Smooth muscle cell (in vitro differentiated cells): ENCODE measurements at regions not wholly inside any gene's neighbourhood (a gene's known extent, or its start where the extent isn't known, plus 50 kb on each side); places are given as distances from the start of the nearest gene placed in this dataset.
A peak's percentile ranks its signal among the peaks of the same experiment; 100 is the strongest.
"Not testable (repeated sequence)": the region's sequence is repeated elsewhere in the genome, so short reads cannot be mapped to it uniquely, and the experiment has no call there.

Source experiments
- DNase-seq: peaks from one replicate; lab custom pipeline; 2025; ENCODE audit not compliant: unreplicated experiment; lab: John Stamatoyannopoulos, UW
- H2AFZ ChIP-seq: fragments of 200-600 bp; sonication (generic); 2 replicates; pipeline ENCODE4 v1.6.0; 2016; ENCODE audit warnings: antibody characterized with exemption, low read depth, mild to moderate bottlenecking
- H3F3A ChIP-seq: fragments of 200-600 bp; sonication (generic); 2 replicates; pipeline ENCODE4 v1.6.0; 2017; ENCODE audit warnings: antibody characterized with exemption, low read depth
- H3K27ac ChIP-seq: fragments of 200-600 bp; sonication (generic); 2 replicates; pipeline ENCODE4 v1.5.1; 2016; ENCODE audit warnings: low read depth, mild to moderate bottlenecking
- H3K27me3 ChIP-seq: fragments of 200-600 bp; sonication (generic); 2 replicates; pipeline ENCODE4 v1.6.1; 2016; ENCODE audit warnings: low read depth, mild to moderate bottlenecking
- H3K36me3 ChIP-seq: fragments of 200-600 bp; sonication (generic); 2 replicates; pipeline ENCODE4 v1.5.1; 2016; ENCODE audit warnings: low read depth
- H3K4me1 ChIP-seq: fragments of 200-600 bp; sonication (generic); 2 replicates; pipeline ENCODE4 v1.5.1; 2016; ENCODE audit warnings: low read depth
- H3K4me2 ChIP-seq: fragments of 200-600 bp; sonication (generic); 2 replicates; pipeline ENCODE4 v1.6.0; 2016; ENCODE audit warnings: mild to moderate bottlenecking
- H3K4me3 ChIP-seq: fragments of 200-600 bp; sonication (generic); 2 replicates; pipeline ENCODE4 v1.5.1; 2016; ENCODE audit warnings: mild to moderate bottlenecking
- H3K79me2 ChIP-seq: fragments of 200-600 bp; sonication (generic); 2 replicates; pipeline ENCODE4 v1.6.0; 2016; ENCODE audit warnings: low read depth, mild to moderate bottlenecking
- H3K9ac ChIP-seq: fragments of 200-600 bp; sonication (generic); 2 replicates; pipeline ENCODE4 v1.6.0; 2016; ENCODE audit warnings: low read depth
- H3K9me3 ChIP-seq: fragments of 200-600 bp; sonication (generic); replicated peaks from 2 replicates; pipeline ENCODE4 v1.5.1; 2016; ENCODE audit warnings: low read depth
- H4K20me1 ChIP-seq: fragments of 200-600 bp; sonication (generic); 2 replicates; pipeline ENCODE4 v1.6.0; 2016; ENCODE audit warnings: low read depth
- WGBS: methylation state at CpG from one replicate; pipeline ENCODE4 v1.1.7; 2016; ENCODE audit warnings: low lambda C conversion rate; 5-methylcytosine and 5-hydroxymethylcytosine counted together
- TF ChIP-seq, protein P1 (sequence below): fragments of 200-600 bp; sonication (generic); IDR thresholded peaks from 2 replicates; pipeline ENCODE4 v1.5.1; 2017; ENCODE audit warnings: borderline replicate concordance, mild to moderate bottlenecking, antibody characterized with exemption; ENCODE audit not compliant: insufficient read depth, poor library complexity, severe bottlenecking

- H2AFZ ChIP-seq: no peak overlapping the region
- no peaks in the 10 kb centered on the region for H3K9me3 ChIP-seq
- H3K79me2 ChIP-seq: no peaks in the 10 kb centered on the region
- TF ChIP-seq, protein P1, sequence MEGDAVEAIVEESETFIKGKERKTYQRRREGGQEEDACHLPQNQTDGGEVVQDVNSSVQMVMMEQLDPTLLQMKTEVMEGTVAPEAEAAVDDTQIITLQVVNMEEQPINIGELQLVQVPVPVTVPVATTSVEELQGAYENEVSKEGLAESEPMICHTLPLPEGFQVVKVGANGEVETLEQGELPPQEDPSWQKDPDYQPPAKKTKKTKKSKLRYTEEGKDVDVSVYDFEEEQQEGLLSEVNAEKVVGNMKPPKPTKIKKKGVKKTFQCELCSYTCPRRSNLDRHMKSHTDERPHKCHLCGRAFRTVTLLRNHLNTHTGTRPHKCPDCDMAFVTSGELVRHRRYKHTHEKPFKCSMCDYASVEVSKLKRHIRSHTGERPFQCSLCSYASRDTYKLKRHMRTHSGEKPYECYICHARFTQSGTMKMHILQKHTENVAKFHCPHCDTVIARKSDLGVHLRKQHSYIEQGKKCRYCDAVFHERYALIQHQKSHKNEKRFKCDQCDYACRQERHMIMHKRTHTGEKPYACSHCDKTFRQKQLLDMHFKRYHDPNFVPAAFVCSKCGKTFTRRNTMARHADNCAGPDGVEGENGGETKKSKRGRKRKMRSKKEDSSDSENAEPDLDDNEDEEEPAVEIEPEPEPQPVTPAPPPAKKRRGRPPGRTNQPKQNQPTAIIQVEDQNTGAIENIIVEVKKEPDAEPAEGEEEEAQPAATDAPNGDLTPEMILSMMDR: no peak
- peak overlapping the region; percentile 55 for H3K4me2 ChIP-seq
- H3K27me3 ChIP-seq: no peaks in the 10 kb centered on the region
- H3F3A ChIP-seq: no peaks in the 10 kb centered on the region
- no peaks in the 10 kb centered on the region for H3K36me3 ChIP-seq
- H3K4me3 ChIP-seq: no peak overlapping the region
- no peak for DNase-seq
- 32% methylated on average over 1 of the region's 1 CpG for WGBS
- H4K20me1 ChIP-seq: no peaks in the 10 kb centered on the region
- H3K27ac ChIP-seq: peak overlapping the region; percentile 37
- H3K9ac ChIP-seq: no peak overlapping the region
- peaks cover 16% of the 10 kb centered on the region for H3K4me1 ChIP-seq
These were observed 115.2 kb downstream of the C12orf75 start for GRCh38 chr12:105445649-105446048.

- WGBS: 97% methylated on average over 2 of the region's 2 CpGs
- not testable (repeated sequence) for H2AFZ ChIP-seq, H3F3A ChIP-seq, H3K9me3 ChIP-seq, H3K27me3 ChIP-seq, H3K27ac ChIP-seq, H3K4me2 ChIP-seq, DNase-seq, H3K4me3 ChIP-seq, H3K9ac ChIP-seq, H4K20me1 ChIP-seq, H3K36me3 ChIP-seq, H3K79me2 ChIP-seq
- peaks cover 16% of the 10 kb centered on the region for H3K4me1 ChIP-seq
These were observed 116.0 kb downstream of the C12orf75 start for GRCh38 chr12:105446460-105446859.

DNA sequence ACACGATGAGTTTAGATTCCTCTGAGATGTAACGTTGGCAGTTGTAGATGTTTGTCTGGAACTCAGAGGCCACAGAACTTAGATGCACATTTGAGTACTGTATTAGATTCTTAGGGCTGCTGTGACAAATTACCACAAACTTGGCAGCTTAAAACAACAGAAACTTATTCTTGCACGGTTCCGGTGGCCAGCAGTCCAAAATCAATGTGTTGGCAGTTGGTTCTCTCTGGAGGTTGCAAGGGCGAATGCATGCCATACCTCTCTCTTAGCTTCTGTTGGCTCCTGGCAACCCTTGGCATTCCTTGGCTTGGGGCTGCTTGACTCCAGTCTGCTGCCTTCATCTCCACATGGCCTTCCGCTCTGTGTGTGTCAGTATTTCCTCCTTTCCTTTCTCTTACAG lies 118.9 kb downstream of the C12orf75 start:
- Histone ChIP-seq H4K20me1 (no peaks in the 10 kb centered on the region), H3K4me3 (no peak overlapping the region), H3F3A (no peaks in the 10 kb centered on the region), H2AFZ (no peak overlapping the region), H3K79me2 (no peaks in the 10 kb centered on the region), H3K9ac (no peak overlapping the region), H3K27me3 (no peaks in the 10 kb centered on the region), H3K36me3 (no peaks in the 10 kb centered on the region), H3K4me1 (peaks cover 16% of the 10 kb centered on the region), H3K9me3 (no peaks in the 10 kb centered on the region), H3K4me2 (no peak overlapping the region), H3K27ac (no peak overlapping the region)
- TF ChIP-seq, protein P1: no peak
- 98% methylated on average over 6 of the region's 6 CpGs for WGBS
- DNase-seq: no peak

GRCh38 chr12:105451211-105451610 lies 120.7 kb downstream of the C12orf75 start:
- Histone ChIP-seq H4K20me1 (no peaks in the 10 kb centered on the region), H3K4me2 (no peak overlapping the region), H3K9me3 (no peaks in the 10 kb centered on the region), H2AFZ (no peak overlapping the region), H3K4me1 (no peaks in the 10 kb centered on the region), H3K79me2 (no peaks in the 10 kb centered on the region), H3K27ac (no peak overlapping the region), H3K27me3 (no peaks in the 10 kb centered on the region), H3F3A (no peaks in the 10 kb centered on the region), H3K9ac (no peak overlapping the region), H3K36me3 (no peaks in the 10 kb centered on the region), H3K4me3 (no peak overlapping the region)
- WGBS: 22% methylated on average over 3 of the region's 3 CpGs
- DNase-seq: no peak
- TF ChIP-seq, protein P1: no peak
